NCI-H460 (cell line): ENCODE measurements at regions not wholly inside any gene's neighbourhood (a gene's known extent, or its start where the extent isn't known, plus 50 kb on each side); places are given as distances from the start of the nearest gene placed in this dataset.
"Not testable (repeated sequence)": the region's sequence is repeated elsewhere in the genome, so short reads cannot be mapped to it uniquely, and the experiment has no call there.

Experiments
- DNase-seq: peaks from one replicate; pipeline ENCODE4 v3.0.0-alpha.2; 2016; ENCODE audit warnings: low read depth; ENCODE audit errors: extremely low read depth

DNA sequence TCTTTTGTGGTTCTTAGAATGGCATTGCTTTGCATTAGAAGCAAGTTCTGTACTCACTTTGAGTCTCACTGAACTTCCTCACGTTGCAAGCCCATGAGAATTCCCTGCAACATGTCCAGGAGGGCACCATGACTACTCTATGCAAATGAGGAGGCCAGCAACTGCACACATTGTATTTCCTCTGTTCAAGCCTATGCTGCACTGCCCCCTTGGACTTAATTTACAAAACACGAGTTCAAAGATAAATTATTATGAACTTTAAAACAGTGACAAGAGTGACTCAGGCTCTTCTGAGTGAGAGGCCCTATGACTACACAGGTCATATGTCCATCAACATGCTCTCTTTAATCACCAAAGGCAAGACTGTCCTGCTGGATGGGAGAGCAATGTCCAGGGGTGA, 484.2 kb upstream of the ATP11B start:
- DNase-seq, result no peak

DNA sequence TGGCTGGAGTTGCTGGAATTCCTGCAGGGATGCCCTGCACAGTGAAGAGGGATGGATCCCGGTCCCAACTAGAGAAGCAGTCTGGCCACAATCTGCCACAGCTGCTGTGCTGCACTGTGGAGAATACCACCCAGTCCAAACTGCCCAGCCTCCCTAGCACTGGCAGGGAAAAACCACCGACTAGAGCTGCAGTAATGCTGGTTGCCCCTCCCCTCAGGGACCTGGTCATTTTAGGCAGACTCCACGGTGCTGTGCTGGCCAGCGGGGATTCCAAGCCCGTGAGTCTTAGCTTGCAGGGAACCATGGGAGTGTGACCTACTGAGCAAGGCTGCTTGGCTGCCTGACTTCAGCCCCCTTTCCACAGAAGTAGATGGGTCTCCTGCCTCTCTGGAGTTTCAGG, 478.0 kb upstream of the ATP11B start:
- no peak for DNase-seq

DNA sequence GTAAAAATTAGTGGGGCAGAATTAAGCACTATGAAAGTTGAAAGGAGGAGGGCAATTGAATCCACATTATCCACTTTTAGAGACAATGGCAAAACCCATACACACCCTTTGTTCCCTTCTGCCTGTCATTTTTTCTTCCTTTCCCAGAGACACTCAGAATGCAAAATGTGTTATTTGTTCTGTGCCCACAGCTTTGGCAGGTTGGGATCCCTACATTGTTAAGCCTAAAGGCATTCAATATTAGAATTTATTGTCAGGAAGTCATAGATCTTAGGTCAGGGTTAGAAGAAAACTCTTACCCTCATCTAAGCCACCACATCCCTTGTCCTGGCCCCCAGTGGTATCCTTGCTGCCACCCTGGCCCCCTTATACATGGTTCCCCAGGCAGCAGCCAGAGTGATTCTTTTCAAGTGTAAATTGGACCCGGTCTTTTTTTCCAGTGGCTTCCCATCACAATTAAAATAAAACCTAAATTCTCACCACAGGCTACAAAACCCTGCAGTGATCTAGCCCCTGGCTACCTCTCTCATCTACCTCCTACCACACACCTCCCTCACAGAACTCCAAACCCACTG, 470.1 kb upstream of the ATP11B start:
- no peak for DNase-seq

DNA sequence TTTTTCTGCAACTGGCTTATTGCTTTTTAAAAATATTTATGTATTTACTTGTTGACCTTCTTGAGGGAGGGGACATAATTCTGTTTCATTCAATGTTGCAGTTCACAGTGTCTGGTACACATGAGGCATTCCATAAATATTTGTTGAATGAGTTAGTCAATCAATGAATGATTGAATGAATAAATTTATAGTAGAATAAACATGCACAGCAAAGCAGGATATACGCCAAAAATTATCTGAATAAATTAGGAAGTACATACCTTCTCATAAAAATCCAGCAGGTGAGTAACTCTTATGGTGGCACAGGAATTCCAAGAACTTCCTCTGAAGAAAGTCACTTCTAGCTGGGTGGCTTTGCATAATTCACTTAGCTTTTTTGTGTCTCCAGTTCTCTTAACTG, 469.4 kb upstream of the ATP11B start:
- no peak for DNase-seq

DNA sequence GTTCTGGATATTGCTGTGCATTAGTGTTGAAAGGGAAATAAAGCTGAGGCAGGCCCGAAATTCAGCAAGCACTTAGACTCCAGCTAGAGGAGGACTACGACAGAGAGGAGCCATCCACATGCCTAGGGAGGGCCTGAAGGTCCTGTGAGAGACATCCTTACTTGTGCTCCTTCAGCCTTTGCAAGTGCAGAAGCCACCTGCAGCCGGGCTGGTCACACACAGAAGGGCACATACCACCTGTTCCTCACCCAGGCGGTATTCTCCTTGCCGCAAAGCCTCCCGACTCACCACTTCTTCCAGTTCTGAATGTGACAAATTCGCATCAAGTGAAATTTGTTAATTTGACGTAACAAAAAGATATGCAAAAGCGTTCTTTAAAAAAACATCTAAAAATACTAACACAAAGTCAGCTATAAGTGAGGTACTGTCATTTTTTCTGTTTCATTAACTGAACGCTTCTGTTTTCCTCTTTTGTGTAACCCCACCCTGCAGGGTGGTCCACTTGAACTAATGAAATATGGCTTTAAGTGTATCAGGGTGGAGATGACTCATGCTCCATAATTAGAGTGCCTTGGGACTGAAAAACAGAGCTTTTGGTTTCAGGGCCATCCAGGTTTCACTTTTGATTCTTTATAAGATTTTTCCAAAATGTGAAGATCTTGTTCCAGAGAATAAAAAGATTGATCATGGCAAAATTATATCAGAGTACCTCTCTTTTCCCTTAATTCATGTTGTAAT, 467.9 kb upstream of the ATP11B start:
- DNase-seq, result no peak

DNA sequence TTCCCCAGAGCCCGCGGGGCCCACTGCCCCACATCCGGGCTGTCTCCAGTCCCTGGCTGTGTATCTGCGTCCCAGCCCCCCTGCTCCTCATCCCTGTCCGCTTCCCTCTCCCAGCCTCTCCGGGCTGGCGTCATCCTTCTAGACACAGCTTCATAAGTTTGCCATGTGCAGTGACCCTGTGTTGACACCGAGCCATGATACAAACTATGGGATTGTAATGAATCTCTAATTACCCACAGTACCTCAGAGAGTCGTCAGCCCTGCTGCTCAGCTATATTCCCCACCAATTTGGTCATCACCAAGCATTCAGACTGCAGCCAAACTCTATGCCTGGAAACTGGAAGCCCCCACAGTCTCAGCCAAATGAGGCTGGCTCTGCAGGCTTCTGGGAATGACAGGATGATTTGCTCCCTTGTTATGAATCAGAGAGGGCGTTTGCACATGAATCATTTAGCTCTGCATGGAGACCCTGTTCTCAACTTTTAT, 466.1 kb upstream of the ATP11B start:
- no peak for DNase-seq

DNA sequence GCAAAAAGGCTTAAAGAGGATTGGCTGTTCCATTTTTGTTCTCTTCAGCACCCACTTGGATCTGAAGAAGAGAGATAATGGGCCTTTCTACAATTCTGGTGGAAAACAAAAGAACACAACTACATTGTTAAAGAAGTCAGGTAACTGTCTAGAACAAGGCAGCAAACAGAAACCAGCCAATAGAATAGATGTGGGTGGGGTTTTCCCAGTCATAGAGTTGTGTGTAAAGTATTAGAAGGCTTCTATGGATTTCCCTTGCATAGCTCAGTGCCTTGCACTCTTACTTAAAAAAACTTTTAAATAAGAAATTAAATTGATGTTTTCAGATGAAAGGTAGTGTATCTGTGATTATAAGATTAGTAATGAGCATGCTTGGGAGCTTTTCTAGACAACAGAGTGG, 462.7 kb upstream of the ATP11B start:
- no peak for DNase-seq

DNA sequence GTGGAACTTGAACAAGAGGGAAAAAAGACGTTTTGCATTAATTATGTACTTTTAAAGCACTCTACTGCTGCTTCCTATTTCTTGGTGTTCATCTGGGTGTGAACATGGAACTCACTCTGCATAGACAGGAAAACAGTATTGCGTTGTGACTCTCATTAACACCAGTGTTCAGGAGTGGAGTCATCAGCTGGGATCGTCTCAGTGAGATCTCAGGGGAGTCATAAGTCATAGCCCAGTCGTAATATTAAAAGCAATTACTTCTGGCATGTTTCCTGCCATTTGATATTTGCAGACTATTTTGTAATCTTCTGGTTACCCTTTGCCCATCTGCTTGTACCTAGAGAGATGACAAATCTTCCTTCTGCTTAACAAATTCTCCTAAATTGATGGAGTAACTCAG, 462.0 kb upstream of the ATP11B start:
- no peak for DNase-seq

DNA sequence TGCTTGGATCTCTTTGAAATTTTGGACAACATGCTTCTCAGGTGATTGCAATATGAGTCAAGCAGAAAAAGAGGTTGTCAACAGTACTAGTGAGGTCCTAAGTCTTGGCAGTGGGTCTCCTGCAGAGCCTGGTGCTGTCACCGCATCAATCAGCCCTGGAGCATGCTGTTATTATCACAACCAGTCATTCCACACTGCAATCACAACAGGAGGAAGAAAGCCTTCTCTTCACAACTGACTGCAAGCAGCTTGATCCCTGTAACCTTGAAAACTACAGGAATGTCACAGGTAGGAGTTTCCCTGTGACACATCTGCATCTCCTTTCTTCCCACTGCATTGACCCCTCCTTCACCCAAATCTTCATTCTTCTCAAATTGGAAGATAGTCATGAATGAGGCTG, 451.1 kb upstream of the ATP11B start:
- no peak for DNase-seq

DNA sequence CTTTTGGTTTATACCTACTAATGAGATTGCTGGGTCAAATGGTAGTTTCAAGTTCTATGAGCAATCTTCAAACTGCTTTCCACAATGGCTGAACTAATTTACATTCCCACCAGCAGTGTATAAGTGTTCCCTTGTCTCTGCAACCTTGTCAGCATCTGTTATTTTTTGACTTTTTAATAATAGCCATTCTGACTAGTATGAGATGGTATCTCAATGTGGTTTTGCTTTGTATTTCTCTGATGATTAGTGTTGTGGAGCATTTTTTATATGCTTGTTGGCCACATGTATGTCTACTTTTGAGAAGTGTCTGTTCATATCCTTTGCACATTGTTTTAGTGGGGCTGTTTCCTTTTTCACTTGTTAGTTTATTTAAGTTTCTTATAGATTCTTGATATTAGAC, 449.3 kb upstream of the ATP11B start:
- DNase-seq, result not testable (repeated sequence)

DNA sequence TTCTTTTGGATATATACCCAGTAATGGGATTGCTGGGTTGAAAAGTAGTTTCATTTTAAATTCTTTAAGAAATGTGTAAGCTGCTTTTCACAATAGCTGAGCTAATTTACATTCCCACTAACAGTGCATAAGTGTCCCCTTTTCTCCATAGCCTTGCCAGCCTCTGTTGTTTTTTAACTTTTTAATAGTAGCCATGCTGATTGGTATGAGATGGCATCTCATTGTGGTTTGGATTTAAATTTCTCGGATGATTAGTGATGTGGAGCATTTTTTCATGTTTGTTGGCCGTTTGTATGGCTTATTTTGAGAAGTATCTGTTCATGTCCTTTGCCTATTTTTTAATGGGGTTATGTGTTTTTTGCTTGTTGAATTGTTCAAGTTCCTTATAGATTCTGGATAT, 444.3 kb upstream of the ATP11B start:
- no peak for DNase-seq

DNA sequence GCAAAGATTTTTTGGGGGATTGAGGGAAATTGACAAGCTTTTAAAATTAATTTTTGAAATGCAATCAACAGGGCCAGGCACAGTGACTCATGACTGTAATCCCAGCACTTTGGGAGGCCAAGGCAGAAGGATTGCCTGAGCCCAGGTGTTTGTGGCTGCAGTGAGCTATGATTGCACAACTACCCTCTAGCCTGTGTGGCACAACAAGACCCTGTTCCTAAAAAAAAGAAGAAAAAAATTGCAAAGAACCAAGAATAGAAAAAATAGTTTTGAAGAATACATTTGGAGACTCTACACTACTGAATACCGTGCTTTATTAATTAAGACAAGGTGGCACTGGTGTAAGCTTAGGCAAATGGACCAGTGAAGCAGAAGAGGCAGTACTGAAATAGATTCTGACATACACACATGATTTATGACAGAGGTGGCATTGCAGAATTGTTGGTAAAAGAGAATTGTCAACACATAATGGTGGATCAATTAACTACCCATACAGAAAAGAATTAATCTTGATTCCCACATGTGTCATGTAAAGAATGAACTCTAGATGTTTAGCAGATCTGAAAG, 443.3 kb upstream of the ATP11B start:
- no peak for DNase-seq

DNA sequence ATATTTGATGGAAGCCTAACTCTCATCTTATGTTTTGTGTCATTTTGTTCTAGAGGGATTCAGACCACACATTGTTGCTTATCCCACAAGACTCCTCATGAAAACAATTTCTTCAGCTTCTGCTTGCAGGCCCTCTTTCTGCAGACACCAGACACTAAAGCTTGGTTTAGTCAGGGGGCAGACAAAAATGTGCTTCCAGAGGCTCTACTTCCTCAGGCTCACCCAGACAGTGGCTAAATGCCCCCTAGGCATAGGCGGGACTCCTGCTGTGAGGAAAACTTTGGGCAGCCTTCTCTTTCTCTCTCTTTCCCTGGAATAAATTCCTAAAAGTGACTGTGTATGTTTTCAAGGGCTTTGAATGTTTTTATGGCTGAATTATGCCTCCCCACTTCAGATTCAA, 435.4 kb upstream of the ATP11B start:
- no peak for DNase-seq

DNA sequence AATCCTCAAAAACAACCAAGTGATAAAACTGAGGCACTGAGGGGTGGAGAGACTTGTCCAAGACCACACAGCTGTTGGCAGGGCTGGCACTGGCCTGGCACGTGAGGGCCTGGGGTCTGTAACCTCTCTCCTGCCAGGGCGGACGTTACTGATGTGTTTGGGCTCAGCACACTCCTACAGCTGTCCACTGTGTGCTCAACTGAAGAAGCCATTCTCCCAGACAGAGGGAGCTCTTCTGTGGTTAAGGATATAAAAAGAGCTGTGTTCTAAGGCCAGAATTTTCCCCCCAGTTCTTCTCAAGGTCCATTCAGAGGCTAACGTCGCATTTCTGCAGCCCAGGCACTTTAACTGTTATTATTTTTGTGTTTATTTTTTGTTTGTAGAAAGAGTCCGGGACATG, 429.0 kb upstream of the ATP11B start:
- DNase-seq, result peak; percentile 23

DNA sequence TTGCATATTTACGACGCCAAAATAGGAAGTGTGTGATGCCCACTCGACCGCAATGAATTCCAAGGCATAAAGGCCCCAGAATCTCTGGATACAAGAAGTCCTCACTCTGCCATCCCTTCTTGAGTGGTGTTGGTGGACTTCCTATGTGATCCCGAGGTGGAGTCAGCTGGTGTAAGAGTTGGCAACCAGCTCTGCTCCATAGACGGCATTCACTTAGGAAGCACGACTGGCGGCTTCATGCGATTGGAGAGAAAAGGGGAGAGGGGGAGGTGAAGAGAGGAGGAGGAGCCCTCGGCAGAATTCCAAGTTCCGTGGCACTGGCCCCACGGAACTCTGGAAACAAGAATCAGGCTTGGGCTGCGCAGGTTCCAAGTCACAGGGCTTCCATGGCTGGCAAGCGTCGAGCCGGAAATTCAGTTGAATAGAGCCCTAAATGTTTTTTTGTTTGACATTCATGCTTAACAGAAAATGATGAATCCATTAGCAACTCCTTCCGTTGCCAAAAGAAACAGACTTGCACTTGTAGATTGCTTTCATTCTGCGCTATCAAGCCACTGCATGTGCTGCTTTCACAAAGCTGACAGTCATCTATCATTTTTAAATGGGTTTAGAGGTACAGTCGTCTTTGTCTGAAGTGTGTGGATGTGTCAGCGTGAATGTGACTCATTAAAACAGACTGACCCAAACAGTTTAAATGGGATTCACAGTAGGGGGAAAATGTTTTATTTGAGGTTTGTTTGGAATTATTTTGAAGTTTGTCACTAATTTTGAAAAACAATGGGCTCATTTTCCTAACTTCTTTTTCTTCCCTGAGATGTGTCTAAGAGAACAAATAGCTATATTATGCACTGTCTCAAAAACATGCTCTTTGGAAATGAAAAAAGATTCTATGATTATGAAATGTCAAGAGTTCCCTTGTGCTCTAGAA, 428.3 kb upstream of the ATP11B start:
- DNase-seq, result peak; percentile 86

DNA sequence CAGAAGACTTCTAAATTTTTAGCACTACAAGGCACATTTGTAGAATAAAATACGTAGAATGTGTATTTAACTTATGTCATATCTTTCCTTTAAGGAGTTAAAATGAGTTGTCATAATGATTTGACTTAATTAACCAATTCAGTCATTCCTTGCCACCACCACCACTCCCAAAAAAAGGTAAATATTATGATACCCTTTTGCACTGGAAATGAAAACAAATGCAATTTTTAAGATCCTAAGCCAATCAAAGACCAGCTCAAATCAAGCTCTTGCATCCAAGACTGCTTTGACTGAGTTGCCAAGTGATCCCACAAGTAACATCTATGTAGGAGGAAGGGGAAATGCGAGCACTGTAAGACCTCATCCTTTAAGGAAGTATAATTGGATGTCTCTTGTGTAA, 426.6 kb upstream of the ATP11B start:
- no peak for DNase-seq

DNA sequence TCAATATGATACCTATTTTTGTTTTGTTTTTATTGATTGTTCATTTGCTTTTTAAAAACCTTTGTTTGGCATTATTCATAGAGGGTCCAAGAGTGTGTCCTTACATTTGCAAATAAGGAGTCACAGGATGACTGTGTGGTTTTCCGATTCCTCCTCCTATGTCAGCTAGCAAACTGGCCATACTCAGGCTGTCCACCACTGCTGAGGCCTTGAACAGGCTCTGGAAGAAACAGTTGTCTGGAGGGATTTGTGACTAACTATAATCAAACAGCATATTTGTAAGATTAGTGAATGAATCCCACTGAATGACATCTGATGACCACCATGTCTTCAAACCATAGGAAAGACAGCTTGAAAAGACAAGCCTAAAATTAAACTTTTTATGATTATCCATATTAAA, 423.4 kb upstream of the ATP11B start:
- no peak for DNase-seq

DNA sequence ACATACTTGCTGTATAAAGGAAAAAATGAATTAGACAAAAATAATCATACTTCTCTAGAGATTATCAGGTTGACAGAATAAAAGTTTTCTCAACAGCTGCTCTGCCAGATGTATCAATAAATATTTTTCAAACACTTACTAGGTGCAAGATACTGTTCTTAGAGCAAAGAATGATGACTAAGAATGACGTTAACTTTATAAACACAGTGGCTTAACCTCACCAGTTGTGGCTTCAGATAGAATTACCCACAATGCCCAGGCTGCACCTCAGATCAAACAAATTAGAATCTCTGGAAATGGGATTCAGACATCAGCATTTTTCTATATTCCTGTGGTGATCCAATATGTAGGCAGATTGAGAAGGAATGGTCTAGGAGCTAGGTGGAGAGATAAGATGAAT, 422.4 kb upstream of the ATP11B start:
- no peak for DNase-seq

DNA sequence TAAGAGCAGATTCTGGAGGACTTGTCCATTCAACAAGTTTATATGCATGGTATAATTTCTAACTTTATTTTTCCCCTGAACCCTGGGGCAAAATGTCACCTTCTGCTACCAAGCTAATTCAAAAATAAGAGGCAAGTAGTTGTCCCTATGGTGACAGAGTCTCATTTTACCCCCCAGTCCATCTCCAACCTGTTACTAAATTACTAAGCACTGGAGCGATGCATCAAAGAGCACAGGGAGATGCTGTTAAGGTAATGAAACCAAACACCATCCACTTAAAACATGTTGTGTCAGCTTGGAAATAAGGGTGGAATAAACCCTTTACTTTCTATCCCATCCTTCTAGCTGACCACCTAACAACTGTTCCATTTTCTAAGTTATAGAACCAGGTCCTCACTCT, 417.4 kb upstream of the ATP11B start:
- no peak for DNase-seq

DNA sequence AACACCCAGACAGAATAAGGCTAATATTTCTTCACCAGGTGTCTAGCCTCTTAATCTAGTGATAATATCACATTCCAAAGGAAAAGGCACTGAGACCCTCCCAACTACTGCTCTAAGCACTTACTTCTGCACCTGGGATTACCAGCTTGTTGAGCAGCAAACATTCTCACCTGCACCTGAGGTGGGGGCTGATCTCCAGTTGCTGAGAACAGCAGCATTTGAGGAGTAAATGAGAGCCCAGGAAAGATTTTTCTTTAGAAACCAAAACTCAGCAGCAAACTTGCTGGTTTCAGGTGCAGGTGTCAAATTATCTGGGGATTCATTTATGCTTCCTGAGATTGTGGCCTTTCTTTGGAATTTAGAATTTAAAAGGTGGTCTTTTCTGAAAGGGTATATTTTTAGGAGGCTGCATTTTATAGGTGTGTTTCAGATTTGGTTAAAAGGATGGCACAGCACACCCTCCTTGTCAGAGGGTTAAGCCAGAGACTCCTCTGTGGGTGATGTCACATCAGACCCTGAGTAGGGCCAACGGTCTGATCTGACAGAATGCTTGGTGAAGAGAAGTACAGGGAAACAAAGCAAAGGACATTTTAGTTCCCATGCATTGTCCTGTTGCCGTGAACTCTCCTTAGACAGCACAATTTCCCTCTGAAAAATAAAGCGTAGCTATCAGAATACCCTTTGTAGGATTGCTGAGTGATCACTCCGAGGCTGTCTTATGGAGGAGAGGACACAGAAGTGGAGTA, 411.0 kb upstream of the ATP11B start:
- no peak for DNase-seq

DNA sequence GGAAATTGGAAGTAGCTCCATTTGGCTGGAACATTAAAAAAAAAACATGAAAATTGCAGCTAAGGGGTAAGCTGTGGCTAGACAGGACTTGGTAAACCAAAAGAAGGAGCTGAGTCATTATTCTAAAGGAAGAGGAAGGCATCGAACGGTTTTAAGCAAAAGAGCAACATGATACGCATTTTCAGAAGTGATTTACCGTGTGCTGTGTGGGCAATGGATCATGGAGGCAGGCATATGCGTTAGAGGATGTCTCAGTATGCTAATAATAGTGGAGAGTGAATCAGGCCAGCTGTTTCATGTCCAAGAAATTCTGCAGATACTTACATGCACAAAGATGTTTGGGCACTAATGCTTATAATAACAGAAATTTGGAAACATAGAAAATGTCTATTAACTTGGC, 409.1 kb upstream of the ATP11B start:
- no peak for DNase-seq
